IMR-90 (cell line): ENCODE measurements at regions not wholly inside any gene's neighbourhood (a gene's known extent, or its start where the extent isn't known, plus 50 kb on each side); places are given as distances from the start of the nearest gene placed in this dataset.

Source experiments
- CHD1 ChIP-seq: IDR thresholded peaks from 2 replicates; pipeline ENCODE4 v1.6.1; 2012; ENCODE audit warnings: low read depth, low read length, improper control_type of control experiment
- MXI1 ChIP-seq: IDR thresholded peaks from 2 replicates; pipeline ENCODE4 v1.6.1; 2012; ENCODE audit warnings: low read depth, mild to moderate bottlenecking, low read length, moderate library complexity, borderline replicate concordance
- POLR2A ChIP-seq: IDR thresholded peaks from 2 replicates; pipeline ENCODE4 v1.6.1; 2012; ENCODE audit warnings: mild to moderate bottlenecking, low read depth, low read length
- RCOR1 ChIP-seq: IDR thresholded peaks from 2 replicates; pipeline ENCODE4 v1.6.1; 2012; ENCODE audit warnings: mild to moderate bottlenecking, low read length, improper control_type of control experiment; ENCODE audit not compliant: insufficient replicate concordance
- TF ChIP-seq, protein P1 (sequence below): conservative IDR thresholded peaks from 2 replicates; pipeline ENCODE4 v1.5.1; 2012; ENCODE audit warnings: mild to moderate bottlenecking, low read depth, low read length, improper control_type of control experiment

DNA sequence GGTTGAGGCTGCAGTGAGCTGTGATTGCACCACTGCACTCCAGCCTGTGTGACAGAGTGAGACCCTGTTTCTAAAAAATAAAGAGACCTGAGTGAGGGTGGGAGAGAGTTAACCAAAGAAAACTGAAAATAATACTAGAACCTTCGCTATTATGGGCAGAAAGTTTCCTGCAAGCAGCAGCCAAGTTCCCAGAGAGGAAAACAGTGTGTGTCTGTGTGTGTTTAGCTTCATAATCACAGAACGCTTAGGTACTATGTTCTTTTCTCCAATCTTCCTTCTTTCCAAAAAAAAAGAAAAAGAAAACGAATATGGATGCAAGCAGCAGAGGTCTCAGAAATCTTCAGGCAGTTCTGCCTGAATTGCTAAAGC lies 170.0 kb downstream of the LY86 start:
- TF ChIP-seq RCOR1 (no peak), POLR2A (no peak), CHD1 (no peak), MXI1 (no peak)
- TF ChIP-seq, protein P1, sequence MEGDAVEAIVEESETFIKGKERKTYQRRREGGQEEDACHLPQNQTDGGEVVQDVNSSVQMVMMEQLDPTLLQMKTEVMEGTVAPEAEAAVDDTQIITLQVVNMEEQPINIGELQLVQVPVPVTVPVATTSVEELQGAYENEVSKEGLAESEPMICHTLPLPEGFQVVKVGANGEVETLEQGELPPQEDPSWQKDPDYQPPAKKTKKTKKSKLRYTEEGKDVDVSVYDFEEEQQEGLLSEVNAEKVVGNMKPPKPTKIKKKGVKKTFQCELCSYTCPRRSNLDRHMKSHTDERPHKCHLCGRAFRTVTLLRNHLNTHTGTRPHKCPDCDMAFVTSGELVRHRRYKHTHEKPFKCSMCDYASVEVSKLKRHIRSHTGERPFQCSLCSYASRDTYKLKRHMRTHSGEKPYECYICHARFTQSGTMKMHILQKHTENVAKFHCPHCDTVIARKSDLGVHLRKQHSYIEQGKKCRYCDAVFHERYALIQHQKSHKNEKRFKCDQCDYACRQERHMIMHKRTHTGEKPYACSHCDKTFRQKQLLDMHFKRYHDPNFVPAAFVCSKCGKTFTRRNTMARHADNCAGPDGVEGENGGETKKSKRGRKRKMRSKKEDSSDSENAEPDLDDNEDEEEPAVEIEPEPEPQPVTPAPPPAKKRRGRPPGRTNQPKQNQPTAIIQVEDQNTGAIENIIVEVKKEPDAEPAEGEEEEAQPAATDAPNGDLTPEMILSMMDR: no peak
